SK-N-SH (cell line): ENCODE measurements at regions not wholly inside any gene's neighbourhood (a gene's known extent, or its start where the extent isn't known, plus 50 kb on each side); places are given as distances from the start of the nearest gene placed in this dataset.
A peak's percentile ranks its signal among the peaks of the same experiment; 100 is the strongest.

ENCODE experiments used
- CTCF ChIA-PET: fragments of 300-600, 350-600 bp; formaldehyde crosslinking; extraction: SDS; loops from one replicate; lab custom pipeline; 2021; lab: Yijun Ruan, JAX
- POLR2A ChIA-PET: fragments of 350-600 bp; sonication (Branson Sonifier 250); formaldehyde crosslinking; extraction: SDS; loops from one replicate; lab custom pipeline; 2020; ENCODE audit warnings: antibody characterized with exemption, inconsistent platforms; lab: Yijun Ruan, JAX
- DNase-seq: peaks from one replicate; pipeline ENCODE4 v3.0.0; 2012
- H2AFZ ChIP-seq: fragments of 200-600 bp; sonication (generic); 2 replicates; pipeline ENCODE4 v1.8.1; 2016; ENCODE audit warnings: antibody characterized with exemption, mild to moderate bottlenecking, low read depth
- H3F3A ChIP-seq: fragments of 200-600 bp; sonication (generic); replicated peaks from 2 replicates; pipeline ENCODE3; 2016; ENCODE audit warnings: antibody characterized with exemption, mild to moderate bottlenecking; ENCODE audit not compliant: insufficient read depth
- H3K27ac ChIP-seq, 2 experiments: fragments of 200-500 bp in 1 of 2; fragments of 200-600 bp in 1 of 2; sonication (Bioruptor generic) in 1 of 2; sonication (generic), shearing (Covaris generic) in 1 of 2; 2 replicates each; pipeline versions ENCODE4 v1.5.1 to v1.6.1; 2014 to 2016; ENCODE audit warnings: low read depth in 2 of 2, inconsistent platforms in 1 of 2, low read length in 1 of 2, mild to moderate bottlenecking in 1 of 2, mixed read lengths in 1 of 2
- H3K27me3 ChIP-seq: fragments of 200-600 bp; sonication (generic), shearing (Covaris generic); 2 replicates; pipeline ENCODE4 v1.6.1; 2016; ENCODE audit warnings: mixed run types; ENCODE audit not compliant: insufficient read depth
- H3K36me3 ChIP-seq, 2 experiments: fragments of 200-500 bp in 1 of 2; fragments of 200-600 bp in 1 of 2; sonication (Bioruptor generic) in 1 of 2; sonication (generic) in 1 of 2; replicated peaks in 1 of 2; 2 replicates each; pipeline versions ENCODE3 to v1.5.1; 2014 to 2016; ENCODE audit warnings: low read length in 1 of 2, mild to moderate bottlenecking in 1 of 2; ENCODE audit not compliant: insufficient read depth in 2 of 2, control insufficient read depth in 1 of 2
- H3K4me1 ChIP-seq, 2 experiments: fragments of 200-500 bp in 1 of 2; fragments of 200-600 bp in 1 of 2; sonication (Bioruptor generic) in 1 of 2; sonication (generic), shearing (Covaris generic) in 1 of 2; 2 replicates each; pipeline versions ENCODE4 v1.5.1 to v1.6.1; 2014 to 2016; ENCODE audit warnings: low read depth in 1 of 2, low read length in 1 of 2, mixed run types in 1 of 2; ENCODE audit not compliant: insufficient read depth in 2 of 2, control insufficient read depth in 1 of 2
- H3K4me2 ChIP-seq: fragments of 200-600 bp; sonication (generic), shearing (Covaris generic); 2 replicates; pipeline ENCODE4 v1.6.1; 2017; ENCODE audit warnings: mixed run types
- H3K4me3 ChIP-seq, 2 experiments: fragments of 200-500 bp in 1 of 2; fragments of 200-600 bp in 1 of 2; sonication (Bioruptor generic) in 1 of 2; sonication (generic), shearing (Covaris generic) in 1 of 2; 2 replicates each; pipeline versions ENCODE4 v1.5.1 to v1.8.1; 2014 to 2016; ENCODE audit warnings: low read depth in 2 of 2, inconsistent platforms in 1 of 2, low read length in 1 of 2, mild to moderate bottlenecking in 1 of 2, mixed read lengths in 1 of 2, moderate library complexity in 1 of 2
- H3K79me2 ChIP-seq: fragments of 200-600 bp; sonication (generic); 2 replicates; pipeline ENCODE4 v1.8.1; 2017; ENCODE audit warnings: mild to moderate bottlenecking; ENCODE audit not compliant: insufficient read depth
- H3K9ac ChIP-seq: fragments of 200-600 bp; sonication (generic); 2 replicates; pipeline ENCODE4 v1.6.1; 2017; ENCODE audit warnings: mixed run types
- H3K9me2 ChIP-seq: fragments of 200-600 bp; sonication (generic); 2 replicates; pipeline ENCODE4 v1.6.1; 2017; ENCODE audit warnings: mixed run types
- H3K9me3 ChIP-seq: fragments of 200-600 bp; sonication (generic); 2 replicates; pipeline ENCODE4 v1.6.1; 2017; ENCODE audit warnings: mixed run types, mild to moderate bottlenecking, moderate library complexity
- H4K20me1 ChIP-seq: fragments of 200-600 bp; sonication (generic); 2 replicates; pipeline ENCODE4 v1.6.1; 2017; ENCODE audit warnings: mild to moderate bottlenecking, mixed run types; ENCODE audit not compliant: insufficient read depth
- EZH2phosphoT487 ChIP-seq: fragments of 200-600 bp; sonication (generic); IDR thresholded peaks from 2 replicates; pipeline ENCODE4 v1.6.1; 2017; ENCODE audit warnings: low read depth, mixed run types, mild to moderate bottlenecking, antibody characterized with exemption, moderate library complexity, borderline replicate concordance
- FOSL2 ChIP-seq: IDR thresholded peaks from 2 replicates; pipeline ENCODE4 v1.4.0; 2012; ENCODE audit warnings: low read depth, mild to moderate bottlenecking, moderate library complexity, borderline replicate concordance
- FOXJ3 ChIP-seq: sonication (generic); formaldehyde crosslinking; IDR thresholded peaks from 2 replicates; pipeline ENCODE4 v1.5.1; 2020; ENCODE audit warnings: mild to moderate bottlenecking, missing genetic modification reagents
- GABPA ChIP-seq: IDR thresholded peaks from 2 replicates; pipeline ENCODE4 v1.4.0; 2012; ENCODE audit warnings: low read depth, mild to moderate bottlenecking
- GATA2 ChIP-seq: sonication (generic); formaldehyde crosslinking; IDR thresholded peaks from 2 replicates; pipeline ENCODE4 v1.5.0; 2020; ENCODE audit warnings: mild to moderate bottlenecking, missing genetic modification reagents
- NFIC ChIP-seq: IDR thresholded peaks from 2 replicates; pipeline ENCODE4 v1.4.0; 2012; ENCODE audit warnings: borderline replicate concordance
- RFX5 ChIP-seq: IDR thresholded peaks from 2 replicates; pipeline ENCODE4 v1.6.1; 2012; ENCODE audit warnings: mild to moderate bottlenecking, improper control_type of control experiment, low read length
- SMC3 ChIP-seq: IDR thresholded peaks from 2 replicates; pipeline ENCODE4 v1.6.1; 2012; ENCODE audit warnings: low read depth, low read length, improper control_type of control experiment
- TEAD4 ChIP-seq: IDR thresholded peaks from 2 replicates; pipeline ENCODE4 v1.4.0; 2012; ENCODE audit warnings: mild to moderate bottlenecking, borderline replicate concordance; ENCODE audit not compliant: insufficient read depth
- YY1 ChIP-seq: IDR thresholded peaks from 2 replicates; pipeline ENCODE4 v1.4.0; 2012; ENCODE audit warnings: low read depth, mild to moderate bottlenecking
- WGBS: methylation state at CpG from one replicate; pipeline ENCODE4 v1.1.6; 2017; ENCODE audit warnings: low lambda C conversion rate; 5-methylcytosine and 5-hydroxymethylcytosine counted together
- TF ChIP-seq, protein P1 (sequence below): fragments of 200-600 bp; sonication (generic); IDR thresholded peaks from 2 replicates; pipeline ENCODE4 v1.6.1; 2017; ENCODE audit warnings: antibody characterized with exemption, mild to moderate bottlenecking, moderate library complexity
- TF ChIP-seq, protein P2 (sequence below): IDR thresholded peaks from 2 replicates; pipeline ENCODE4 v1.4.0; 2012; ENCODE audit warnings: low read depth, borderline replicate concordance

DNA sequence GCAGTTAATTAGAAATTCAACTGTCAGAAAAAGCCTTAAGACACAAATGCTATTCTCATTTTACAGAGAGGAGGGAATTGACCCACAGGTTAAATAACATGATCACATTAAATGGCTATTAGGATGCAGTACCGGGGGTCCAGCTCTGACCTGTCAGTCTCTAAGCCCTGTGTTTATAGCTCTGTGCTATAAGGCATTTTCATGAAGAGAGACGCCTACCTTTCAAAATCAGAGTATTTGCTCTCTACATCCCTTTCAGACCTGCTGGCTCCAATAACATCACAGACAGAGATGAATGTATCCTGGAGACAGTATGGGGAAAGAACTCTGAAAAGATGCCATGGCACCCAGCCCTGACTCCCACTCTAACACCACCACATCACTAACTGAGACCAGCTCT, 189.9 kb upstream of the PRSS58 start:
- no peak overlapping the region for H3K27ac ChIP-seq
- POLR2A ChIA-PET, result no interaction called here

DNA sequence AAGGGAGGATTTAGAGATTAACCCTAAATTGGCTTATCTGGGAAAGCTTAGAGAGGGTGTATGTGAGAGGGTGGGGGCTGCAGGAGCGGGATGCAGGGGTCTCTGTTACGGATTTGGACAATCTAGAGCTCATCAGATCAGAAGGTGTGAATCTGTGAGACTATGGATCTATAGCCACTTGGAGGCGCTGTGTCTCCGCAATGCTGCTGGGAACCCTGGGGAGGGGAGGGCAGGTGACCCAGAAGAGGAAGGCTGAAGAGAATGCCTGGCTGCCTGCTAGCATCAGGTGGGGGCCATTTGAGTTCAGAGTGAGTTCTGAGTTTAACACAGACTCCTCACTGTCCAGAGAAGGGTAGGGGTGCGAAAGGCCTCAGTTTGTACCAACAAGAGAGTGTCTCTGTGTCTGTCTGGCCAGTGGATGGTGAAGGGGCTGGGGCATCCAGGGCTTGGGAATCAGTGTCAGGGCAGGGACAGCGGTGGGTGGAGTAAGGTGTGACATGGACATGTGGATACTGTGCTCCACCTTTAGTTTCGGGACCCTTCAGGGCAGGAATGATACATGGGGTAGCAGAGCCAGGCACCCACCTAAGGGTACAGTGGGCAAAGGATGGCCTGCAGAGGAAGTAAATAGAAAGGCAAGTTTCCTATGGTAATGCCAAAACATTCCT, 187.3 kb upstream of the PRSS58 start:
- Histone ChIP-seq H2AFZ (no peak overlapping the region), H4K20me1 (no peaks in the 10 kb centered on the region), H3K4me3 (no peak overlapping the region; a peak in 1 of 4 replicates), H3K27ac (no peak overlapping the region), H3K9me2 (no peaks in the 10 kb centered on the region), H3K9me3 (no peaks in the 10 kb centered on the region), H3K4me1 (peaks cover 9 to 19% of the 10 kb centered on the region in 2 experiments), H3F3A (peaks cover 17% of the 10 kb centered on the region), H3K9ac (no peak overlapping the region), H3K4me2 (no peak overlapping the region), H3K36me3 (no peaks in the 10 kb centered on the region), H3K79me2 (no peaks in the 10 kb centered on the region), H3K27me3 (no peaks in the 10 kb centered on the region)
- ChIA-PET POLR2A (no interaction called here), CTCF (interaction anchor here (0.7 to 9.9 kb wide), 8 partner anchors 12 to 1634 kb away, joined by 3 to 151 read pairs (median 3); no protein-coding TSS in a partner anchor)
- no peak for DNase-seq
- no peak for TF ChIP-seq FOSL2
- TF ChIP-seq RFX5, result no peak
- TF ChIP-seq, protein P1, sequence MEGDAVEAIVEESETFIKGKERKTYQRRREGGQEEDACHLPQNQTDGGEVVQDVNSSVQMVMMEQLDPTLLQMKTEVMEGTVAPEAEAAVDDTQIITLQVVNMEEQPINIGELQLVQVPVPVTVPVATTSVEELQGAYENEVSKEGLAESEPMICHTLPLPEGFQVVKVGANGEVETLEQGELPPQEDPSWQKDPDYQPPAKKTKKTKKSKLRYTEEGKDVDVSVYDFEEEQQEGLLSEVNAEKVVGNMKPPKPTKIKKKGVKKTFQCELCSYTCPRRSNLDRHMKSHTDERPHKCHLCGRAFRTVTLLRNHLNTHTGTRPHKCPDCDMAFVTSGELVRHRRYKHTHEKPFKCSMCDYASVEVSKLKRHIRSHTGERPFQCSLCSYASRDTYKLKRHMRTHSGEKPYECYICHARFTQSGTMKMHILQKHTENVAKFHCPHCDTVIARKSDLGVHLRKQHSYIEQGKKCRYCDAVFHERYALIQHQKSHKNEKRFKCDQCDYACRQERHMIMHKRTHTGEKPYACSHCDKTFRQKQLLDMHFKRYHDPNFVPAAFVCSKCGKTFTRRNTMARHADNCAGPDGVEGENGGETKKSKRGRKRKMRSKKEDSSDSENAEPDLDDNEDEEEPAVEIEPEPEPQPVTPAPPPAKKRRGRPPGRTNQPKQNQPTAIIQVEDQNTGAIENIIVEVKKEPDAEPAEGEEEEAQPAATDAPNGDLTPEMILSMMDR, result peak; percentile 38; the same call in 1 of the 2 replicates
- 86% methylated on average over 7 of the region's 7 CpGs for WGBS

More for the DNA sequence above, 189.9 kb upstream of the PRSS58 start:
- no peaks in the 10 kb centered on the region for H3K27me3 ChIP-seq
- no peaks in the 10 kb centered on the region for H3K9me2 ChIP-seq
- no peaks in the 10 kb centered on the region for H3K36me3 ChIP-seq
- peaks cover 6% of the 10 kb centered on the region for H3F3A ChIP-seq
- no peaks in the 10 kb centered on the region for H4K20me1 ChIP-seq
- H3K4me3 ChIP-seq, result no peak overlapping the region
- no peaks in the 10 kb centered on the region for H3K79me2 ChIP-seq
- 68% methylated on average over 2 of the region's 2 CpGs for WGBS
- H2AFZ ChIP-seq, result no peak overlapping the region
- DNase-seq, result no peak
- TF ChIP-seq GABPA (no peak), GATA2 (CRISPR knock-in tag) (no peak), TEAD4 (no peak), YY1 (no peak), EZH2phosphoT487 (no peak), FOXJ3 (no peak), SMC3 (no peak), NFIC (no peak)
- TF ChIP-seq, protein P2, sequence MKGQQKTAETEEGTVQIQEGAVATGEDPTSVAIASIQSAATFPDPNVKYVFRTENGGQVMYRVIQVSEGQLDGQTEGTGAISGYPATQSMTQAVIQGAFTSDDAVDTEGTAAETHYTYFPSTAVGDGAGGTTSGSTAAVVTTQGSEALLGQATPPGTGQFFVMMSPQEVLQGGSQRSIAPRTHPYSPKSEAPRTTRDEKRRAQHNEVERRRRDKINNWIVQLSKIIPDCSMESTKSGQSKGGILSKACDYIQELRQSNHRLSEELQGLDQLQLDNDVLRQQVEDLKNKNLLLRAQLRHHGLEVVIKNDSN, result no peak
- no peak overlapping the region for H3K4me2 ChIP-seq
- CTCF ChIA-PET, result interaction anchor here (1.0 to 4.1 kb wide), 4 partner anchors 12 to 419 kb away, joined by 3 to 29 read pairs (median 4); no protein-coding TSS in a partner anchor
- H3K4me1 ChIP-seq, result peaks cover 0 to 11% of the 10 kb centered on the region in 2 experiments; a peak in 2 of 4 replicates
- no peak overlapping the region for H3K9ac ChIP-seq
- no peaks in the 10 kb centered on the region for H3K9me3 ChIP-seq
